SK-N-DZ (cell line): ENCODE measurements at regions not wholly inside any gene's neighbourhood (a gene's known extent, or its start where the extent isn't known, plus 50 kb on each side); places are given as distances from the start of the nearest gene placed in this dataset.

ENCODE experiments used
- DNase-seq: peaks from one replicate; pipeline ENCODE4 v3.0.0-alpha.2; 2015; ENCODE audit warnings: low spot score

- DNase-seq: no peak
These were observed 771.3 kb upstream of the ARGLU1 start for GRCh38 chr13:107339209-107339608.

- DNase-seq: peak; percentile 14
These were observed 764.3 kb upstream of the ARGLU1 start for GRCh38 chr13:107332188-107332587.

GRCh38 chr13:107331359-107331758, 763.4 kb upstream of the ARGLU1 start:
- DNase-seq: no peak

GRCh38 chr13:107330484-107330883, 762.5 kb upstream of the ARGLU1 start:
- DNase-seq: no peak

- no peak for DNase-seq
These were observed 762.1 kb upstream of the ARGLU1 start for GRCh38 chr13:107329991-107330390.

GRCh38 chr13:107324416-107325204, 756.7 kb upstream of the ARGLU1 start:
- no peak for DNase-seq

- no peak for DNase-seq
These were observed 754.3 kb upstream of the ARGLU1 start for GRCh38 chr13:107322228-107322627.

- DNase-seq: no peak
These were observed 737.2 kb upstream of the ARGLU1 start for GRCh38 chr13:107305178-107305577.

GRCh38 chr13:107301724-107302374, 733.9 kb upstream of the ARGLU1 start:
- DNase-seq: no peak

- DNase-seq: no peak
These were observed 731.8 kb upstream of the ARGLU1 start for GRCh38 chr13:107299717-107300116.

- DNase-seq: no peak
These were observed 728.9 kb upstream of the ARGLU1 start for GRCh38 chr13:107296804-107297203.

- no peak for DNase-seq
These were observed 727.6 kb upstream of the ARGLU1 start for GRCh38 chr13:107295416-107296140.

- DNase-seq: no peak
These were observed 726.0 kb upstream of the ARGLU1 start for GRCh38 chr13:107293924-107294323.

GRCh38 chr13:107291875-107292274, 723.9 kb upstream of the ARGLU1 start:
- DNase-seq: no peak

GRCh38 chr13:107289540-107289939, 721.6 kb upstream of the ARGLU1 start:
- DNase-seq: no peak

GRCh38 chr13:107284173-107284572, 716.2 kb upstream of the ARGLU1 start:
- DNase-seq: no peak

- DNase-seq: no peak
These were observed 710.0 kb upstream of the ARGLU1 start for GRCh38 chr13:107277911-107278310.

- DNase-seq: no peak
These were observed 709.0 kb upstream of the ARGLU1 start for GRCh38 chr13:107276936-107277335.

GRCh38 chr13:107275945-107276614, 708.1 kb upstream of the ARGLU1 start:
- no peak for DNase-seq

GRCh38 chr13:107275312-107275711, 707.4 kb upstream of the ARGLU1 start:
- no peak for DNase-seq

- no peak for DNase-seq
These were observed 703.3 kb upstream of the ARGLU1 start for GRCh38 chr13:107271227-107271626.

GRCh38 chr13:107266657-107267056, 698.7 kb upstream of the ARGLU1 start:
- no peak for DNase-seq
